Tibial nerve (tissue), 4 donors: ENCODE measurements at regions not wholly inside any gene's neighbourhood (a gene's known extent, or its start where the extent isn't known, plus 50 kb on each side); places are given as distances from the start of the nearest gene placed in this dataset.

ENCODE experiments used
- CTCF ChIP-seq, 5 experiments: fragments of 200-600 bp in 3 of 5; fragments of 450-650 bp in 2 of 5; sonication (generic) in 3 of 5; IDR thresholded peaks; one replicate each; pipeline ENCODE4 v1.5.1; 2016 to 2019; ENCODE audit warnings: antibody characterized with exemption in 5 of 5, mild to moderate bottlenecking in 3 of 5, moderate library complexity in 2 of 5
- EP300 ChIP-seq, 2 donors: sonication (generic); formaldehyde crosslinking; IDR thresholded peaks; one replicate each; pipeline ENCODE4 v1.6.1; 2017; ENCODE audit warnings: antibody characterized with exemption in 2 of 2, mild to moderate bottlenecking in 1 of 2
- POLR2A ChIP-seq, 2 donors: fragments of 450-650 bp; IDR thresholded peaks; one replicate each; pipeline ENCODE4 v1.6.1; 2017; ENCODE audit warnings: antibody characterized with exemption in 2 of 2, mild to moderate bottlenecking in 2 of 2, moderate library complexity in 2 of 2

GRCh38 chr17:77549726-77550366, 408.7 kb upstream of the TNRC6C start:
- TF ChIP-seq CTCF (IDR thresholded peaks at IDR 0.05) (no peak), POLR2A (IDR thresholded peaks at IDR 0.05) (no peak), EP300 (IDR thresholded peaks at IDR 0.05) (no peak)
